Body of pancreas (tissue), 4 donors: ENCODE measurements at regions not wholly inside any gene's neighbourhood (a gene's known extent, or its start where the extent isn't known, plus 50 kb on each side); places are given as distances from the start of the nearest gene placed in this dataset.
"Not testable (repeated sequence)": the region's sequence is repeated elsewhere in the genome, so short reads cannot be mapped to it uniquely, and the experiment has no call there.

Experiments used
- ATAC-seq: fragments of 150-250 bp; one replicate; pipeline ENCODE4 v1.9.1; 2016
- DNase-seq, 4 donors: peaks; one replicate each; pipeline ENCODE4 v3.0.0-alpha.2; 2019
- H3K27ac ChIP-seq, 4 donors: fragments of 200-600 bp; sonication (generic); 1 replicate in 3 of 4; 2 replicates in 1 of 4; pipeline versions ENCODE4 v1.5.1 to v1.6.1; 2016 to 2019; ENCODE audit warnings: mild to moderate bottlenecking in 1 of 4, mixed read lengths in 1 of 4, moderate library complexity in 1 of 4
- H3K27me3 ChIP-seq, 2 donors: fragments of 200-600 bp; sonication (generic); one replicate each; pipeline ENCODE4 v1.6.0; 2016; ENCODE audit warnings: mild to moderate bottlenecking in 1 of 2
- H3K36me3 ChIP-seq, 2 donors: fragments of 200-600 bp; sonication (generic); replicated peaks in 1 of 2; 2 replicates each; pipeline ENCODE4 v1.5.1; 2016; ENCODE audit warnings: low read depth in 2 of 2; ENCODE audit not compliant: insufficient read depth in 1 of 2
- H3K4me1 ChIP-seq: fragments of 200-600 bp; sonication (generic); one replicate; pipeline ENCODE4 v1.6.0; 2016
- H3K4me3 ChIP-seq, 2 donors: fragments of 200-600 bp; sonication (generic); 1 replicate in 1 of 2; 2 replicates in 1 of 2; pipeline ENCODE4 v1.5.1; 2016 to 2019
- H3K9me3 ChIP-seq, 3 donors: fragments of 200-600 bp; sonication (generic); 1 replicate in 2 of 3; 2 replicates in 1 of 3; pipeline ENCODE4 v1.5.1; 2016
- CTCF ChIP-seq, 7 experiments: fragments of 450-650 bp in 4 of 7; fragments of 200-600 bp in 3 of 7; sonication (generic) in 3 of 7; IDR thresholded peaks; one replicate each; pipeline ENCODE4 v1.5.1; 2016 to 2019; ENCODE audit warnings: antibody characterized with exemption in 7 of 7
- POLR2A ChIP-seq, 3 donors: fragments of 450-650 bp; IDR thresholded peaks; one replicate each; pipeline ENCODE4 v1.6.1; 2016; ENCODE audit warnings: antibody characterized with exemption in 3 of 3, mild to moderate bottlenecking in 2 of 3
- WGBS, 2 donors: methylation state at CpG; one replicate each; pipeline ENCODE4 v1.1.5; 2017; 5-methylcytosine and 5-hydroxymethylcytosine counted together
- intact Hi-C: fragments of 100-400 bp; cut with DNase I; formaldehyde crosslinking; loops from one replicate; pipeline ENCODE4 v1.15.1; 2023

- Histone ChIP-seq H3K4me3 (no peak overlapping the region), H3K27ac (no peak overlapping the region), H3K4me1 (no peaks in the 10 kb centered on the region), H3K9me3 (no peaks in the 10 kb centered on the region), H3K27me3 (no peaks in the 10 kb centered on the region), H3K36me3 (no peaks in the 10 kb centered on the region)
- DNase-seq (no peak), ATAC-seq (no peak)
- intact Hi-C loops = no loop called here
- 46 to 52% methylated on average over 3 of the region's 3 CpGs for WGBS, 2 donors
- TF ChIP-seq CTCF (IDR thresholded peaks at IDR 0.05) (no peak), POLR2A (IDR thresholded peaks at IDR 0.05) (no peak)
These were observed 245.3 kb upstream of the NMUR2 start for GRCh38 chr5:152650413-152650812.

GRCh38 chr5:152659470-152659869 lies 254.4 kb upstream of the NMUR2 start:
- intact Hi-C loops, H3K4me3 ChIP-seq, H3K27ac ChIP-seq, DNase-seq, ATAC-seq, H3K4me1 ChIP-seq, H3K36me3 ChIP-seq, H3K9me3 ChIP-seq, H3K27me3 ChIP-seq: not testable (repeated sequence)
- WGBS, 2 donors = 62 to 91% methylated on average over 5 to 18 of the region's 18 CpGs

DNA sequence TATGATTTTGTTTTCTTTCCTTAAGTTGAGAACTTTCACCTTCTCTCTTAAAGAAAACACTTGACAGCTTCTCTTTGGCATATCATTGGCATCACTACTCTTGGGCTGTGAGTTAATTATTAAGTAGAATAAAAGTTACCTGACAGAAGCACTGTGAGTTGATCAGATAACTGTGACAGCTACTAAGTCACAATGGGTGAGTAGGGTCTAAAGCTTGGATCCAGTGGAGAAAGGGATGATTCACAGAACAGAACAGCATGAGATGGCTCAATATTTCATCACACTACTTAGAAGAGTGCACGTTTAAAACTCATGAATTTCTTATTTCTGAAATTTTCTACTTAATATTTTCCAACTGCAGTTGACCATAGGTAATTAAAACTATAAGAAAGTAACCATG lies 268.5 kb upstream of the NMUR2 start:
- no peak for TF ChIP-seq CTCF (IDR thresholded peaks at IDR 0.05)
- TF ChIP-seq POLR2A (IDR thresholded peaks at IDR 0.05) = no peak
- no peaks in the 10 kb centered on the region for H3K9me3 ChIP-seq
- no peaks in the 10 kb centered on the region for H3K36me3 ChIP-seq
- 47 to 50% methylated on average over 1 of the region's 1 CpG for WGBS, 2 donors
- DNase-seq (no peak), ATAC-seq (no peak)
- no peaks in the 10 kb centered on the region for H3K27me3 ChIP-seq
- H3K4me1 ChIP-seq = no peaks in the 10 kb centered on the region
- H3K27ac ChIP-seq = no peak overlapping the region
- intact Hi-C loops = no loop called here
- no peak overlapping the region for H3K4me3 ChIP-seq

DNA sequence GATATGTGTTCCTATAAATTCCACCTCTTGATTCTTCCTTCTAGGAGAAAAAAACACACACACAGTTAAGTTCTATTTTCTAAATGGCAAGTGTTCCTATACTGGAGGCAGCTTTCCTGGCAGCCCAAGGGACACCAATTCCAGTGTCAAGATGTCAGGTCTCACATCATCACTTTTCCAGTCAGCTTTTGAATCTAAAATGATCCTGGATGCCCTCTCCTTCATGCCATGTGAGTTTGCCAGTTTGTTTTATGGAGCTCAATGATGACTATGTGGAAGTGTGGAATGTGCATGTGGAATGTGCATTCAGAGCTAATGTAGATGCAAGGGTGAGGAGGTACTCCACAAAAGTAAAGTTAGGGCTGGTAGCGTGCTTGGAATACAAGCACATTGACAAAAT lies 269.3 kb upstream of the NMUR2 start:
- TF ChIP-seq POLR2A (IDR thresholded peaks at IDR 0.05) (no peak), CTCF (IDR thresholded peaks at IDR 0.05) (no peak)
- ATAC-seq = no peak
- Histone ChIP-seq H3K4me1 (no peaks in the 10 kb centered on the region), H3K27ac (no peak overlapping the region), H3K9me3 (no peaks in the 10 kb centered on the region), H3K4me3 (no peak overlapping the region), H3K36me3 (no peaks in the 10 kb centered on the region), H3K27me3 (no peaks in the 10 kb centered on the region)
- 78 to 83% methylated on average over 1 of the region's 1 CpG for WGBS, 2 donors
- intact Hi-C loops = no loop called here
- no peak for DNase-seq

DNA sequence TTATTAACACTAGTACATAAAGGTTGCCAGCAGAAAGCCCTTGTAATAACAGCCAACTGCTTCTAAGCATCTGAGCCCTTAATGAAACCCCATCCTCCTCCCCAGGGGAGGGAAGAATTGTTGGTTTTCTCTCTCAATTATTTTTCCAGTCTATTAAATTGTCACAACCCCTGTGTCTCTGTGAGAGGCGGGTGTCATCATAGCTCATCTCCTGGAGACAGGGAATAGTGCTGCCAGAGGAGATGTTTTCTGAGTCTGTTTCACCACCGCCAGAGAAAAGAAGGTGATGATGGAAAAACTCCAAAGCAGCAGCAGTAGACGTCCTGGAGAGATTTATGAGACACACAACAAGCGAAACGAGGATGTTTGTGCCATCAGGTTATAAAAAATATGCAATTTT lies 271.1 kb upstream of the NMUR2 start:
- no peak overlapping the region for H3K4me3 ChIP-seq
- H3K9me3 ChIP-seq = no peaks in the 10 kb centered on the region
- H3K36me3 ChIP-seq = no peaks in the 10 kb centered on the region
- intact Hi-C loops = no loop called here
- DNase-seq = peak in 2 of 4 donors; percentile 6 to 15
- ATAC-seq = no peak
- H3K4me1 ChIP-seq = no peaks in the 10 kb centered on the region
- no peak overlapping the region for H3K27ac ChIP-seq
- no peaks in the 10 kb centered on the region for H3K27me3 ChIP-seq
- TF ChIP-seq CTCF (IDR thresholded peaks at IDR 0.05) (no peak), POLR2A (IDR thresholded peaks at IDR 0.05) (no peak)
- WGBS, 2 donors = 31 to 37% methylated on average over 5 of the region's 5 CpGs
